EH (cell line): ENCODE measurements at regions not wholly inside any gene's neighbourhood (a gene's known extent, or its start where the extent isn't known, plus 50 kb on each side); places are given as distances from the start of the nearest gene placed in this dataset.
"Not testable (repeated sequence)": the region's sequence is repeated elsewhere in the genome, so short reads cannot be mapped to it uniquely, and the experiment has no call there.

Experiments used
- DNase-seq: peaks from one replicate; pipeline ENCODE4 v3.0.0-alpha.2; 2015; ENCODE audit warnings: low read depth

- DNase-seq: no peak
Measured at GRCh38 chr12:3367750-3368444, 123.1 kb upstream of the PRMT8 start.

GRCh38 chr12:3371018-3371417 lies 120.0 kb upstream of the PRMT8 start:
- DNase-seq: no peak

- no peak for DNase-seq
Measured at GRCh38 chr12:3375326-3375725, 115.7 kb upstream of the PRMT8 start.

DNA sequence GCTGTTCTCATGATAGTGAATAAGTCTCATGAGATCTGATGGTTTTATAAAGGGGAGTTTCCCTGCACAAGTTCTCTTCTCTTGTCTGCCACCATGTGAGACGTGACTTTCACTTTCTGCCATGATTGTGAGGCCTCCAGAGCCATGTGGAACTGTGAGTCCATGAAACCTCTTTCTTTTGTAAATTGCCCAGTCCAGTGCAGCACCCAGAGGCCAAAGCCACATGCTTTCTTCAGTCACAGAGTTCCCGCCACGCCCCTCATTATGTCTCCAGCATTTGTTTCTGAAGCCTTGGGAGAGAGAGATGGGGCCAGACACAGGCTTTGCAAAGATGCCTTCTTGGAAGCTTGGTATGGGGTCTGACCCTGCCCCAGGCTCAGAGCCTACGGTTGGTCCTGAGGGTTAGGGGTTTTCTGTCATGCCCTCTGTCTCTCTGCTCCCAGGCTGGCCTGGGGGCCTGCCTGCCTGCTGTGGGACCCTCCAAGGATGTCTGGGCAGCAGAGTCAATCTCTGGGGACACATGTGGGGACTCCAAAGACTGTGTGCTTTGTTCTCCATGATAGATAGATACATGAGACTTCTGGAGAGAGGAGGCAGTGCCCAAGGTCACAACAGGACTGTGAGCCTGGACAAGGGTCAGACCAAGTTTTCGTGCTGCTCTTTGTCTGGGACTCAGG lies 114.1 kb upstream of the PRMT8 start:
- DNase-seq: no peak

GRCh38 chr12:3378655-3379054 lies 112.3 kb upstream of the PRMT8 start:
- no peak for DNase-seq

GRCh38 chr12:3379079-3379478 lies 111.9 kb upstream of the PRMT8 start:
- DNase-seq: no peak

DNA sequence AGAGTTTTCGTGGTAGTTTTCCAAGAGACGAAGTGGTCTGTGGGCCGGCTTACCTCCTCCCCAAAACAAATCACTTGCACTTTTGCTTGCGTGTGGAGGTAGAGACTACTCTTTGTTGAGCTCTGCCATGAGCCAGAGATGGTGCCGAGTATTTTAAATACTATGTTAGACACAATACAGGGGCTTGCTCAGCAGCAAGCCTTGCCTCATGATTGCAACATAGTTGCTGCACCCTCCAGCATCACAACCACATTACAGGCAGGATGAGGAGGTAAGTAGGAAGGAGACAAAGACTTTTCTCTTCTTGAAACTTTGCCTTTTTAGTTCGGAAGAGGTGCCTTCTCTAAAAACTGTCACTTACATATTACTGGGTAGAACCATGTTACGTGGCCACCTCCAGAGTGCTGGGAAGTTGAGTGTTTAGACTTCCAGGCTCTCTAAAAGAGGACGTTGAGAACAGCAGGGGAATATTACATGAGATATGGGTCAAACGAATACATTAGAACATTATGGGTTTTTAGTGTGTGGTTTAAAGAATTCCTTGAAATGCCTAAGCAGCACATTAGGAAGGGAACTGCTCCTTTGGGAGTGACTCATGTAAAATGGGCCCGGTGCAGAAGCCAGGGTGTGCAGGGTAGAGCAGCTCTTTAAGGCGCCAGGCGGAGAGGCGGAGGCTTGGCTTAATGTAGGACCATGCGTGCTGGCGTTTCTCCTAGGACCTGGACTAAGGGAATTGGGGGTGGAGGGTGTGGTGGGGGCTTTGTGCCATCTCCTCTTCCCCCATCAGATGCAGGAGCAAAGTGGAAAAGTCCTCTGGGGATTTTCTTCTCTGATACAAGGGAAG lies 110.6 kb upstream of the PRMT8 start:
- peak; percentile 18 for DNase-seq

DNA sequence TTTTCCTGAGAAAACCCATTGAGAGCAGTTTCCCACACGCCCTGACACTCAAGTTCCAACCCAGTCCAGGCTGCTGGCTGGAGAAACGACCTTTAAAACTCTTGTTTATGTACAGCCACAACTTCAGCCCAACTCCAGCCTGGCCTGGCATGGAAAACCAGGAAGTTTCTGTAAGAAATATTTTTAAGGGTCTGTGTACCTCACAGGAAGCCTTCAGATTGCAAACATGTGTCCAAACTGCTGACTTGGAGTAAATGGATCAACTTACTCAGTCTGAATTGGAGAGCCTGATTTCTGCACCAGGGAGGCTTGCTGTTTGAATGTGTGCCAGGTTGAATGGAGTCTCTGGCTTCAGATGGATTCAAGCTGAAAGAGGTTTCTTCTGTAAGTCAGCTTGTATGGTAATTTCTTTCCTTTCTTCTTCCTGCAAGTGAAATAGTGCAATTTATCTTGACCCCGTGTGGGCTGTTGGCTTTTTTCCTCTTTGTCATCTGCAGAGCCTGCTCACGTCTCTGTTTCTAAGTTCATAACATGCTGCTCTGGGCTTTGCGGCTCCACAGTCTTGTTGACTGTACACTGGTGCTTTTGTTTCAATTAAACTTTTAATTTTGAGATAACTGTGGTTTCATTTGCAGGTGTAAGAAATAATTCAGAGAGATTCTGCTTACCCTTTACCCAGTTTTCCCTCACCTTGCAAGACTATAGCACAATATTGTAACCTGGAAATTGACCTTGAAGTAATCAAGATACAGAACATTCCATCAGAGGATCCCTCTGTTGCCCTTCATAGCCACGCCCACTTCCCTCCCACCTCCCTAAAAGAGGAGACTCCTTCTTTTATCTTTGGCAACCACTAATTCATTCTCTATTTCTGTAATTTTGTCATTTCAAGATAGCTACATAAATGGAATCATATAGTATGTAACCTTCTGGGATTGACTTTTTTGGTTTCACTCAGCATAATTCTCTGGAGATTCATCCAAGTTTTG lies 109.7 kb upstream of the PRMT8 start:
- peak; percentile 3 for DNase-seq

GRCh38 chr12:3389986-3390385 lies 101.0 kb upstream of the PRMT8 start:
- DNase-seq: no peak

GRCh38 chr12:3397596-3397995 lies 93.4 kb upstream of the PRMT8 start:
- not testable (repeated sequence) for DNase-seq

DNA sequence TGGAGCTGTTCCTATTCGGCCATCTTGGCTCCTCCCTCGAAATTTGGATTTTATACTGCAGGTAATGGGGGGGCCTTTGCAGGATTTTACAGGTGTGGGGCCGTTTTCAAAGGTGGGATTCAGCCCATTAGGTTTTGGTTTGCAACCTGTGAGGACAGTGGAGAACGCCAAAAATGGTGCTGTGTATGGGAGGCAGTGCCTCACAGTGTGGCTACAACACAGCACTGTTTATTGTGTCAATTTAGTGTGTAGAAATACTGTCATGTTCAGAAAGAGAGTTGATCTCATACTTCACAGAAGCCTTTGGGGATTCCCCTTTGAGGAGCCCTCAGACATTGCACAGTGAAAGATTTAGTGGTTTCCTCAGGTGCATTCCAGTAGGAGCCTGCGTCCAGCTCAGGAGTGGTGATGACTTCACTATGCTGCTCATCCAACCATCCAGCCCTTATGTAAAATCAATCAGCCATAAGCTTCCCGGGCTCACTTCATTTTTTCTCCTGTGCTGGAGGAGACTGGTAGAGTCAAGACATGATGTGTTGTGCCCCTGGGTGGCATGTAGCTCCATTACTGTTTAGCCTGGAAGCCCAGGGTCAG lies 92.7 kb upstream of the PRMT8 start:
- DNase-seq: no peak

GRCh38 chr12:3405821-3406220 lies 85.2 kb upstream of the PRMT8 start:
- no peak for DNase-seq

DNA sequence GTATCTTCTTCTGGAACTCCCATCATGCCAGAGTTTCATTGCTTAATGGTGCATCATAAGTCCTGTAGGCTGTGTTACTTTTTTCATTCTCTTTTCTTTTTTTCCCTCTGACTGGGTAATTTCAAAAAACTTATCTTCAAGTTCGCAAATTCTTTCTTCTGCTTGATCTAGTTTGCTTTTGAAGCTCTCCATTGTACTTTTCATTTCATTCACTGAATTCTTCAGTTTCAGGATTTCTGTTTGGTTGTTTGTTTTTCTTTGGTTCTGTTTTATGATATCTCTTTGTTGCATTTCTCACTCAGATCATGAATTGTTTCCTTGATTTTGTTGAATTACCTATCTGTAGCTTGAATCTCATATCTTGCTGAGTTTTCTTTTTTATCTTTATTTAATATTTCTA lies 83.3 kb upstream of the PRMT8 start:
- no peak for DNase-seq

- no peak for DNase-seq
Measured at GRCh38 chr12:3409662-3410061, 81.3 kb upstream of the PRMT8 start.

- no peak for DNase-seq
Measured at GRCh38 chr12:3416159-3416558, 74.8 kb upstream of the PRMT8 start.

DNA sequence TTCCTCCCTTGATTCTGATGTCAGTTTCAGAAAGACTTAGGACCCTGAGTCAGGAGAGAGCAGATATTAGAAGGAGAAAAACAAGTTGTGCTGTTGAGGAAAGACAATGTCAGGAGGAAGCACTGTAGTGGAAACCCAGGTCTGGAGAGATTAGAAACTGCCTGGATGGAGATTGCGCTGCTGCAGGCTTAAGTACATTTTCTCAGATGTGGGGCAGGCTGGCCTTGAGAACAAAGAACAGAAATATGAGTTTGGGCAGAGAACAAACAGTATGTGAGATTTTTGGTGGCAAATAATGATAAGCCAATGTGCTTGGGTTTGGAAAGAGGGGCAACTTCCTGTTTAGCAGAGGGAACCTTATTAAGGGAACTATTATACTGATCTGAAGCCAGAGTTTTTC lies 74.3 kb upstream of the PRMT8 start:
- DNase-seq: no peak

- DNase-seq: no peak
Measured at GRCh38 chr12:3417113-3417512, 73.9 kb upstream of the PRMT8 start.

DNA sequence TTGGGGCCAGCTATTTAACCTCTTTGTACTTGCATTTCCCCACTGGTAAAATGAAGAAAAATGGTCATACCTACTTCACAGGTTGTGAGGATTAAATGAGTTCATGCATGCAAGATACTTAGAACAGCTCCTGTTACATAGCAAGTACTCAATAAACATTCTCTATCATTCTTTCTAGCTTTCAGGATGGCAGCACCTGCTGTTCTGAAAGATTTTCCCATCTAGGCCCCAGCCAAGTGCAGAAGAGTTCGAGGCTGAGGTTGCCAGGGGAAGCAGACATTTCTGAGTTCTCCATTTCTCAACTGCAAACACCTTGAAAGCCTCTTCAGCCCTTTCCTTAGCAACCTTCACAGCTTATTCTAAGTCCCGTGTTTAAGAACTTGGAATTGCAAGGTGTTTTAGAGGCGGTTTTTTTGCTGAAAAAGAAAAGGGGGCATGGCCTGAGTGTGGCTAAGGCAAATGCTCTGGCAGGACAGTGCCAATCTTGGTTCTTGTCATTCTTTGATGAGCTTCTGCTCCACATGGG lies 73.0 kb upstream of the PRMT8 start:
- no peak for DNase-seq

DNA sequence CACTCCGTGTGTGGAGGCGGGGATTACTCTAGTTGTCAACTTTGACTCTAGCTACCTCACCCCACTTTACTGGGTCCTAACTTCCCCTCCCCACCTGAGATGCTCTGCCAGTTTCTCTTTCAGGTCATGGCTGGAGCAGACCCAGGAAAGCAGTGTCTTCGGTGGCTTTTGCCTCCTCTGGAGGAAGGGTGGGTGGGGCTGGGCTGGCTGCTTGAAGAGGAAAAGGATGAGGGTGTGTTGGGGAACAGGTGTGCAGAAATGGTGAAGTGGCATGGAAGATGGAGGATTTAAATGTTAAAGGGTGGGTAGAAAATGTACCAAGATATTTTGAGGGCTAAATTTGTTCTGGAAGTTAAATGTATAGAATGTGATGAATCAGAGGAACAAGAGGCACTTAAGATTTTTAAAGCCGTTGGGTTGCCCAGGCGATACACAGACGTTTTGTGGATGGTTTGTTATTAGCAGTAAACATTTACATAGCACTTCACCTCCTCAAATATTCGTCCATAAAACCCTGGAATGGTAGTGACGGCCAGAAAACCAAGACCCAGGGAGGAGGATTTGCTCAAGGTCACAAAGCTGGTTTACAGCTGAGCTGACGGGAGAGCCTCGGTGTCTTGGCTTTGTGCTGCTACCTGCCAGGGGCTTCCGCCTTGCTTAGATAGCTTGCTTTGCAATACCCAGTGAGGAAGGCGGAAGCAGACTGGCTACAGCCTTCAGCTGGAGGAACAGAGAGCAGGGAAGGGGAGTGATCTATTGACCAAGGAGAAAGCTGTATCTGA lies 72.2 kb upstream of the PRMT8 start:
- DNase-seq: no peak

DNA sequence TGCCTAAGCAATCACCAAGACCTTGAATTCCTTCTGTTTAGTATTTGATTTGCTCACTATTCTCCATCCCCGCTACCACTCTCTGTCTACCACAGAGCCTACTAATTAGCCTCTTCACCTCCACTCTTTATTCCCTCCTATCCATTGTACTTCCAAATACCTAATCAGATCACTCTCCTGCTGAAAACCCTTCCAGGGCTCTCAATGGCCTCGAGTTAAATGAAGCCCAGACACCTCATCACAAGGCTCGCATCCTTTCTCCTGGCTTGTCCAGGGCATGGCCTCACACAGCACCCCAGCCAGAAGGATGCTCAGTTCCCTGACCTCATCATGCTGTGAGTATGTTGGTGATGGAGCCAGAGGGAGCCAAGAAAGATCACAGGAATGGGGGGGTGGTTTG lies 71.4 kb upstream of the PRMT8 start:
- no peak for DNase-seq
